PFSK-1 (cell line): ENCODE measurements at regions not wholly inside any gene's neighbourhood (a gene's known extent, or its start where the extent isn't known, plus 50 kb on each side); places are given as distances from the start of the nearest gene placed in this dataset.

ENCODE experiments used
- FOXP2 ChIP-seq: optimal IDR thresholded peaks from 2 replicates; pipeline ENCODE3; 2011; ENCODE audit warnings: borderline replicate concordance, control low read depth, inconsistent platforms; ENCODE audit not compliant: insufficient read depth; ENCODE audit errors: extremely low read length, extremely low read depth
- POLR2AphosphoS5 ChIP-seq: IDR thresholded peaks from 2 replicates; pipeline ENCODE4 v1.6.1; 2012; ENCODE audit warnings: low read depth, mild to moderate bottlenecking, control low read depth, low read length, moderate library complexity
- REST ChIP-seq, 2 experiments: IDR thresholded peaks; 2 replicates each; pipeline versions ENCODE4 v1.6.1 to v1.8.0; 2011 to 2012; ENCODE audit warnings: low read depth in 2 of 2, low read length in 2 of 2, control low read depth in 1 of 2, inconsistent platforms in 1 of 2, mild to moderate bottlenecking in 1 of 2, moderate library complexity in 1 of 2; ENCODE audit not compliant: insufficient read depth in 1 of 2
- SIN3A ChIP-seq: IDR thresholded peaks from 2 replicates; pipeline ENCODE4 v1.6.1; 2012; ENCODE audit warnings: mild to moderate bottlenecking, low read length, moderate library complexity, borderline replicate concordance; ENCODE audit not compliant: insufficient read depth
- TAF1 ChIP-seq: IDR thresholded peaks from 2 replicates; pipeline ENCODE4 v1.6.1; 2012; ENCODE audit warnings: low read length, control low read depth, borderline replicate concordance; ENCODE audit not compliant: insufficient read depth

GRCh38 chr9:18017136-18017535 is 438.3 kb downstream of the SH3GL2 start:
- no peak for TF ChIP-seq TAF1
- no peak for TF ChIP-seq SIN3A

GRCh38 chr9:18018221-18018620 is 439.4 kb downstream of the SH3GL2 start:
- no peak for TF ChIP-seq POLR2AphosphoS5

GRCh38 chr9:18018661-18019060 is 439.8 kb downstream of the SH3GL2 start:
- TF ChIP-seq TAF1 (no peak), POLR2AphosphoS5 (no peak), REST (IDR thresholded peaks at IDR 0.05; ENCODE audit: insufficient read depth in 1 of 2, low read depth in 2 of 2, low read length in 2 of 2) (no peak), FOXP2 (no peak), SIN3A (no peak)

- TF ChIP-seq REST (IDR thresholded peaks at IDR 0.05; ENCODE audit: insufficient read depth in 1 of 2, low read depth in 2 of 2, low read length in 2 of 2) = no peak
- no peak for TF ChIP-seq SIN3A
- no peak for TF ChIP-seq TAF1
Observed at GRCh38 chr9:18020121-18020745, 441.4 kb downstream of the SH3GL2 start.

- TF ChIP-seq FOXP2 (no peak), TAF1 (no peak), REST (IDR thresholded peaks at IDR 0.05; ENCODE audit: insufficient read depth in 1 of 2, low read depth in 2 of 2, low read length in 2 of 2) (no peak), SIN3A (no peak), POLR2AphosphoS5 (no peak)
Observed at GRCh38 chr9:18022642-18023041, 443.8 kb downstream of the SH3GL2 start.

- TF ChIP-seq REST (IDR thresholded peaks at IDR 0.05; ENCODE audit: insufficient read depth in 1 of 2, low read depth in 2 of 2, low read length in 2 of 2) = no peak
Observed at GRCh38 chr9:18023332-18023731, 444.5 kb downstream of the SH3GL2 start.
